Muscle of arm (tissue), 1 donor: ENCODE measurements at regions not wholly inside any gene's neighbourhood (a gene's known extent, or its start where the extent isn't known, plus 50 kb on each side); places are given as distances from the start of the nearest gene placed in this dataset.
"Not testable (repeated sequence)": the region's sequence is repeated elsewhere in the genome, so short reads cannot be mapped to it uniquely, and the experiment has no call there.

Source experiments
- DNase-seq: peaks from one replicate; pipeline ENCODE4 v3.0.0-alpha.2; 2013

DNA sequence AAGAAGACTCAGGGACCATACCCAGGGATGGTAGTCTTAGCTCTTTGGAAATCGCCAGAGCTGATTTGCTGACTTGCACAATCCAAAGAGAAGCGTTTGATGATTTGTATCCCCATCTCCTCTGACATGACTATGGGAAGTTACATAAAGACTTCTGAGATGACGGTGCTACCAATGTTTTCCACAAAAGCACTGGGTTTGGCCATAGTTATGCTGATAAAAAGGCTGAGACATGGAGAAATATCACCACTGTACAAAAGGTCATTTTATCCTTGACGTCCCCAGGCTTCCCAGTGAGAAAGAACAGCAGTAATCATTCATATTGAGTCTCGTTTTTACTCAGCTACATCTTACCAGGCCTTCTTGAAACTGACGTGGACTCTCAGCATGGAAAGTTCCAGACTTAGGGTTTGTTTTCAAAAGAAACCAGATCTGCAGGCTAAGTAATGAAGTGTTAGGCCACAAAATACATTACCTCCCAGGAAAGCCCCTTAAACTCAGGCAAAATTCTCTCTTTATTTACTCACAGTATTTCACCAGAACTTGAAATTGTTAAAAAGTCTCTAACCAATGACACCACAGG lies 370.3 kb upstream of the JARID2 start:
- no peak for DNase-seq

DNA sequence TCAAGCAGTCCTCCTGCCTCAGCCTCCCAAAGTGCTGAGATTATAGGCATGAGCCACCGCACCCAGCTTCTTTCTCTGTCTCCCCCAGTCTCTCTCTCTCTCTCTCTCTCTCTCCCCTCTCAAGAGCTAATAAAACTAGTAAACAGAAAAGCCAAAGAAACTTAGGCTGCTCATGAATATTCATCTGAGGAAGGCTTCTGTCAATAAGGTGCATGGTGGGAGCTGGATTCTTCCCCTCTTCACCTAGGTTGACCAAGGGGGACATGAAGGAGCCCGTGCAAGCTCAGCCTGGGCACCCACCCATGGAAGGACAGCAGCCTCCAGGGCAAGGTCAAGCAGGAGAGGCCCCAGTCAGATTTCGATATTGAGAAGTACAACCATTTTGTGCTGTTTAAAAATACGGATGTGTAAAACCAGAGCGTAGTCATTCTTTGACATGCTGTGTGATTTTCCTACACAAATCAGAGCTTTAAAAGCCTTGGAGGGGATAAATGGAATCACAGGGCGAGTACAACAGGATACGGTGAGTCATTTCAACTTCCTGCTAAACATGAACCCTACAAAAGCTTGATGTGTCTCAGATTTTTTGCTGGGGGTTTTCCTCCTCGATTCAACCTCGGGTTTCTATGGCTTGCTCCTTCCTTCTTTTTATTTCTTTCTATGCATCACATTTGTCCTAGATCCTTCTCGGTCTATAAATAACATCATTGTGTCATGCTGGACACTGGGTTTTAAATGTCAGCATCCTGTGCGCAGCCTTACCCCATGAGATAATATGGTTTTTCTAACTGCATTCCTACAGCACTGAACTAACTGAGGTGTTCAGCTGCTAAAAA lies 368.9 kb upstream of the JARID2 start:
- DNase-seq = no peak

DNA sequence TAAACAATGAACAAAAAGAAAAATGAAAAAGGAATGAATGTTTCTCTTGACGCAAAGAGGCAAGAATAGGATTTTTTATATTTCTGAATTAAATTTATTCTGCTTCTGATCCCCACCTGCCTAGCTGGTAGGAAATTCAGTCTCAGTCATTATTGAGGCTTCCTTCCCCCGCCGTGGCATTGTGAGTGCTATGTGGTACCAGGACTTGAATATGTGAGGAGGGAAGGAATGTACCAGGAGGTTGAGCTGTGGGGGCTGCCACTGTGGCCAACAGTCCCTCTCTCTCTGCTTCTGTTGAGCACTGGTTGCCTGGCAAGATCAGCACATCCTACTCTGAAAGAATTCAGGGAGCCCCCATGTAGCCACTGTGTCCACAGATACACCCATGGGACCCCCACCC lies 368.1 kb upstream of the JARID2 start:
- DNase-seq = no peak

DNA sequence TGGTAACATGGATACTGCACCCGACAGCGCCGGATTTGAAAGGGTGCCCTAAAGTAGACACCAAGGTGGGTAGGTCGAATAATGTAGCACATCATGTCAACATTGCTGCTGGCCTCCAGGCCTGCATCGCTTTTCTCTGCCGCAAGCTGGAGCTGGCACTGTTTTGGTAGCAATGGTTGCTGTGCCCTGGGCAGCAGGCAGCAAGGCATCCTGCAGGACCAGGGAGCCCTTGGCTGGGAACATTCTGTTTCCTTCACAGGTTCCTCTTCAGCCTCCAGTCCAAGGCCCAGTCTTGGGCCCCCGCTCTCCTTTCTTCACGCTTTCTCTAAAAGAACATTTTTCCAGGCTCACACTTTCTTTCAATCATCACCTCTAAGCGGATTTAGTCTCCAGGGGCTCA lies 365.8 kb upstream of the JARID2 start:
- no peak for DNase-seq

DNA sequence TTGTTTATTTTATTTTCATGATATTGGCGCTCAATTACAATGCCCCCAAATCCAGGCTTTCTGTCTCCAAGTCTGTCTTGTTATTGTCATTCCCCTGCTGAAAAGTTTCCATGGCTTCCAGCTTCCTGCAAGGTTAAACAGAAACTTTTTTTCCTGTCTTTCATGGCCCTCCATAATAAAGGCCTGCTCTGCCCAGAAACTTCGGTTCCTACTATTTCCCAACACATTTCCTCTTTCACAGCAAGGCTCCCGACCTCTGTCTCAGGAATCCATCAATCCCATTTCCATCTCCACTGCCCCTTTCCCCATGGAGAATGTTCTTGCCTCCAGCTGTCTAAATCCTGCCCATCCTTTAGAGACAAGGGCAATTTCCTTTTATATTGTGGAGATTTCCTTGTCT lies 365.2 kb upstream of the JARID2 start:
- DNase-seq = no peak

DNA sequence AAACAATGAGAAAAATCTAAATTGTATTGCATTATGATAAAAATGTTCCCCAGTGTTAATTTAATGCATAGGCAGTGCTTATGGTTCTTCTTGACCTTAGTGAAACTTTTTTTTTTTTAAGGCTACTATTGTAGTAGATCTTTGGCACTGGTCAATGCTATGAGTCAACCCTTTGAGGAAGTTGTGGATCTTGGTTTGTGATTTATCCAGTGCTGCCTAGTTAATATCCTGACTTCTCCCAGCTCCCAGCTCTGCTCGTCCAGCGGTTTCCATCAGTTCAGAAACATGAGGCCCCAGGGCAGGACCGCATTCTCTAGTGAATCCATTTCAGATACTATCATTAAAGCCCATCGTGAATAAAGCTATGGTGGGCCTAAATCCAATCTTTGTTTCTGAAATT lies 364.5 kb upstream of the JARID2 start:
- DNase-seq = no peak

DNA sequence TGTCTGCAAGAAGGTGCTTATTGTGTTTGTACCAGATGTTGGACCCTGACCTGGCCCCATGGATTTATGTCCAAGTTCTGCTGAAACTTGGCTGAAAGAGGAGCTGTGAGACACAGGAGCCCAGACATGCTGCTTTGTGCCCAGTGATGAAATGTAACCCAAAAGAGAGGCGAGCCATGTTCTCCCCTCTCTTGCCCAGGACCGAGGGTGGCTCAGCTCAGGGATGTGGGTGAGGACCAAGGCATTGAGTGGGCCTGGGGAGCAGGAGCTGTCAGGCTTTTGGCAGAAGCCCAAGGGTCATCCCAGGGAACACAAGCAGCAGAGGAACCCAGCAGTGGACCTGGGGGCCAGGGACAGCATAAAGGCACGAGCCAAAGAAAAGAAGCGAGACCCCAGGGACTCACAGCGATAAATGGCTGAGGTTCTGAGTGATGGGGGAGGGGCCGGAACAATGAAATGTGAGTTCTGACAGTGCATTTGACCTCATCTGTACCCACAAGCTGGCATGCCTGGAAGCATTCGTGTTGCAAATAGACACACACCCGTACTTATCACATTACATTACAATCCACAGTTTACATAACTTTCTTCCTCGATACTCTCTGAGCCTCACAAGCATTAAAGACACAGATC lies 363.4 kb upstream of the JARID2 start:
- no peak for DNase-seq

DNA sequence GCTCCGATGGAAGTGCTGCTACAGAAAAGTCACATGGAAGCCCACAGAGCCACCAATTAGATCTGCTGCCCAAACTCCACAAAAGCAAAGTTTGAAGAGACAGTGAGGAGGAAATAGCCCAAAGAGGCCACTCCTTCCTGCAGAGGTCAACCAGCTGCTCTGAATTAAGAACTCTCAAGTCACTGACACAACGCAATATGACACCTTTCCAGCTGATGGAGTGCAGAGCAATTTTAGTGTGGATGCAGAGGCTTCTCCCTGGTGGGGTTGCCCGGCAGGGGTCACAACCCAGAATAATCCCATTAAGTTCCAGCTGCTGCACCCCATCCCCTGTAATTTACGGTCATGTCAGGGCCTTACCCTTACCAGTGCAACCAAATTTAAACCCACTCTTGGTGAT lies 361.9 kb upstream of the JARID2 start:
- no peak for DNase-seq

DNA sequence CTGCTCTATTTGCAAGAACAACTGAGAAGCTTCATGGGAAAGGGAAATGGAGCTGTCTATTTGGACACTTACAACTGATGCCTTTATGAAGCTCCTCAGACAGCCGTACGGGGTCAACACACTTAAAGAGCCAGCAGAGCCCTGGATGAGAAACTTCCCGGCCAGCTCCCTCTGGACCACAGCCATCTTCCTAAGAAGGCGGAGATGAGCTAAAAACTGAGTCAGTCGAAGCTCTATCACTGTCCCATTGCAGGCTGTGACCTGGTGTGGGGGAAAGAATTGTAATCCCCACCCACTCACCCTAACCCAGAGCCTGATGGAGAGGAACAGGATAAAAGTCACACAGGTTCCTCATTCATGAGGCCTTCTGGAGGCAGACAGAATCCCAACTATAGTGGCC lies 360.4 kb upstream of the JARID2 start:
- DNase-seq = no peak

DNA sequence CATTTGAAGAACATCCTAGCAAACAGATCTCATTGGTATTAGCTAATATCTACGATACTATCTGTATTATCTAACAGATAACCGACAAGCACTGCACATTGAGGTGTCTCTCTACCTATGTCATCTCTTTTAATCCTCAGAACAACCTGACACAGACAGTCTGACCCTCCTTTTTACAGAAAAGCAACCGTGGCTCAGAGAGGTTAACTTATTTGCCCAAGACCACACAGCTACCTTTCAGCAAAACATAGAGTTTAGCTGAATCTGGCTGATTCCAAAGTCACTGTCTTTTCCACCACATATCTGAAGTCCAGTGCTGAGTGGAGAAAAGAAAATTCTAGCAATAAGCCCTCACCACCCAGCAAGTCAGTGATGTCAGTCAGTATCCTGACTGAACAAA lies 358.7 kb upstream of the JARID2 start:
- no peak for DNase-seq

DNA sequence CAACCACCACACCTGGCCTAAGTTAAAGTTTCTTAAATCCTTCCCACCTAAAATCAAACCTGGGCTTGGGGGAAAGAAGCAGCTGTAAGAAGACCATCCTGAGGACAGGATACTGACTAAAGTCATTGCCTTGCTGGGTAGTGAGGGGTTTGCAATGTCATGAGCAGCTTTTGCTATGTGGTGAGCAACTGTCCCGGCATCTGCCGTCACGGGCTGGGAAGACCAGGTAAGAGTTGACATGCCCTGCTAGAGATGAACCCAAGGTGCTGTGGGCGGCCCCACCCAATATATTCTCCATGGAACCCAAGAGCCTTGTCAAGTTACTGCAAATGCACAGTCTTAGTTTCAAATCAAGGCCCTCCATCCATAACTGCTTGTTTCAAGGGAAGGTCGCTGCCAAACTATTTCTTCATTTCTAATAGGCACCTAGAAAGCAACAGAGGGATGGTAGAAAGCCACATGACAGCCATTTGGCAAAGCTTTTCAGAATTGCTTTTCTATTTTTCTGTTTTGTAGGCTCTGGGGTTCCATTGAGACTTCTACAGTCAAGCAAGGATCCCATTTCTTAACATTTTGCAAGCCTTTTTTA lies 357.8 kb upstream of the JARID2 start:
- no peak for DNase-seq

DNA sequence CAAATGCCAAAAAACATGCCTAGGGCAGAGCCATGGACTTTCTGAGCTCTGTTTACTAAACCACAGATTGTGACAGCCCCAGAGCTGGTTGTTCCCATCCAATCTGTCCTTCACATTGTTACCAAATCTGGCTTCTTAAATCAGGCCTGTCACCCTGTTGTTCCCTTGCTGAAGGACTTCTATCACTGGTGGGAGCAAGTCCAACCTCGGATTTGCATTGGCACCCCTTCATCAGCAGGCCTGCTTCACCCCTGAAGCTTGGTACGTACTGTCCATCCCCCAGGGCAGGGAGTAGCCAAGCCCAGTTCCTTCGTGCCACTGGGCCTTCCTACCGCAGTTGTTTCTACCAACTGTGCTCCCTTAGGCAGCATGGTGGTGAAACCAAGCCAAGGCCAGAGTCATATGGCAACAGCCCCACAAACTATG lies 357.3 kb upstream of the JARID2 start:
- DNase-seq = no peak

DNA sequence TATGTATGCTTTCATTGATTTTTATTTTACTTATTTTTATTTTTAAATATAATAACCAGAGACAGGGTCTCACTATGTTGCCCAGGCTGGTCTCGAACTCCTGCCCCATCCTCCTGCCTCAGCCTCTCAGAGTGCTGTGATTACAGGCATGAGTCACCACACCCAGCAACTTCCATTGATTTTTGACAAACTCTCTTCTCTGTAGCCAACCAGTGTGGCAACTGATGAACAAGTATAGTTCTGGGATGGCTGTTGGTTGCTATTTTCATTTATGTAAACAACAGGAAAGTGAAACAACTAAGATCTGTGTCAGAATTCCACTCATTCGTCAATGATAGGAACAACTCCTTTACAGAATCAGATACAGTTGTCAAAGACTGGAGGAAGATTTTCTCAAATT lies 356.7 kb upstream of the JARID2 start:
- DNase-seq = no peak

DNA sequence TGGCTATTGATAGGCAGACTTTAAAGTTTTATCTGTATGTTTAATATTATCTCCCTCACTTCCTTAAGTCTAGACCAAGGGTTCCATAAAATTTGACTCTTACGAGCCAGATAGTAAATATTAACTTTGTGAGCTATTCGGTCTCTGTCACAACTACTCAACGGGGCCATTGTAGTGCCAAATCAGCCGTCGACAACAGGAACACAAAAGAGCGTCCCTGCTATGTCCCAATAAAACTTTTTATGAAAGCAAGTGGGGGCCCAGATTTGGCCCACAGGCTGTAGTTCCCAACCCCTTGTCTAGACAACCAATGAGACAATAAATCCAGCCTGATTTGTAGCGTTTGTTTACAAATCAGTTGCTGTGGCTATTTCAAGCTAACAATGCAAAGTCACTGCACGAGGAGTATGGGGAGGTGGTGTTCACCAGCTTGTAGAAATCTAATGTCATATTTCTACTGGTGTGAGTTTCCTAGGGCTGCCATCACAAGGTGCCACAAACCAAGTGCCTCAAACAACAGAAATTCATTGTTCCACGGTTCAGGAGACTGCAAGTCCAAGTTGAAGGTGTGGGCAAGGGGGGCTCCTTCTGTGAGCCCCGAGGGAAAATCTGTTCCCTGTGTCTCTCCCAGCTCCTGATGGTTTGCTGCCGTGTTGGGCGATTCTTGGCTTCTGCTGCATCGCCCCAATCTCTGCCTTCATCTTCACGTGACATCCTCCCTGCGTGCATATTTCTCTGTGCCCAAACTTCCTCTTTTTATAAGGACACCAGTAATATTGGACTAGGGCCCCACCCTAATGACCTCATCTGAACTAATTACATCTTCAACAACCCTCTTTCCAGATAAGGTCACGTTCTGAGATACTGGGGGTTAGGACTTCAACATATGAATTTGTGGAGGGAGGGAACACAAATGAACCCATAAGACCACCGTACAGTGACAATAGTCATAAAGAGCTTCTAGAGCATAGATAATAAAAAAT lies 356.0 kb upstream of the JARID2 start:
- no peak for DNase-seq

DNA sequence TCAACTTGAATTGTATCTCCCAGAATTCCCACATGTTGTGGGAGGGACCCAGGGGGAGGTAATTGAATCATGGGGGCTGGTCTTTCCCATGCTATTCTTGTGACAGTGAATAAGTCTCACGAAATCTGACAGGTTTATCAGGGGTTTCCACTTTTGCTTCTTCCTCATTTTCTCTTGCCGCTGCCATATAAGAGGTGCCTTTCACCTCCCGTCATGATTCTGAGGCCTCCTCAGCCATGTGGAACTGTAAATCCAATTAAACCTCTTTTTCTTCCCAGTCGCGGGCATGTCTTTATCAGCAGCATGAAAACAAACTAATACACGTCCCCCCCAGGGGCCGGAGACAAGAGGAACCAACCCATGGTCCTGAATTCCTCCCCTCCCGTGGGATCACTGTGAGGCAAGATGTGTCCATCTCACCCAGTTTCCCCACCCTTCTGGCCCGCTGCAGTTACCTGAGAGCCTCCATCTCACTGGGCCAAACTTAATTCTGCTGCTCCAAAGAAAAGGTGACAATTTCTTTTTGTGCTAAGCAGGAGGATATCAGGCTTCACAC lies 354.0 kb upstream of the JARID2 start:
- DNase-seq = not testable (repeated sequence)

DNA sequence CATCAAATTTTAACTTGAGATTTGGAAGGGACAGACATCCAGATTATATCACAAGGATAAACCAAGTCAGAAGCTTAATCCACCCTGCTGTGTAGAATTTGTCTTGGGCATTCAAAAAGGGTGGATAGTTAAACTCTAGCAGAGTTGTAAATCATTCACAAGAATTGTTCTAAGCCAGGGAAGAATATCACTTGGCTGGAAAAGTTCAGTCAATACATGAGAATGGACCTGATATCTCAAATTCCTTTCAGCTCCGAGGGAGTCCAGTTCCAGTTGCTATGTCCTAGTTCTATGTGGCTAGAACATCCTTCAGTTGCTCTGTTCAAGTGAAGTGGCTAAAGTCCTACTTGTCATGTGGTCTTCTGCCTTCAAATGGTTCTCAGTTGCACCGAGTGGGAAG lies 351.8 kb upstream of the JARID2 start:
- no peak for DNase-seq

DNA sequence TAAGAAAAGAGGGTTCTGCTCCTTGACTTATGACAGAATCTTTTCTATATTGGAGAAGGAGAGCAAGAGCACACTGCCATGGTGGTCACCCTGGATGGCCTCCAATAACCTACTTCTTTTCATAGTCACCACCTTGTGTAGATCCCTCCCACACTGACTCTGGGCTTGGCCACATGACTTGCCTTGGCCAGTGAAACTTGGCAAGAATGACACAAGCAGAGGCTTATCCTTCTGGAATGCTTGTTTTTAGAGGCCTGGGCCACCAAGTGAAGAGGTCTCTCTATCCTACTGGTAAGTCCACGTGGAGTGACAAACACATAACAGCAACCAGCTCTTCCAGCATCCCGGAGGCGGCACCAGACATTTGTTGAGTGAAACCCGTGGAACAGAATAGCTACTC lies 349.4 kb upstream of the JARID2 start:
- no peak for DNase-seq

DNA sequence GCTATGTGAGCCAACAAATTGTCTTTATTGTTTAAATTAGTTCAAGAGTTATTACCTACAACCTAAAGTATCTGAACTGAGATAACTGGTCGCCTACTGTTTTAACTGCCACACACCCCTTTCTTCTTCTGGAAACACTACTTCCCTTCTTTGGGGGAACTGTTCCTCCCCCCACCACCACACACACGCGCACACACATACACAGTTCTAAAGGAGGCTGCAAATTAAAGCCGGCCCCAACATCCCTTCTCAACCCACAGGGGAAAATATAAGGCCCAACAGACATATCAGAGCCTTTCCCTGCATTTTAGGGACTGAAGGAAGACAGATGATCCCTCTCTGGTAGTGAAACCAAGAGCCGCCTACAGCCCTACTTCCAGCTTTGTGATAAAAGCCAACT lies 348.0 kb upstream of the JARID2 start:
- DNase-seq = no peak

DNA sequence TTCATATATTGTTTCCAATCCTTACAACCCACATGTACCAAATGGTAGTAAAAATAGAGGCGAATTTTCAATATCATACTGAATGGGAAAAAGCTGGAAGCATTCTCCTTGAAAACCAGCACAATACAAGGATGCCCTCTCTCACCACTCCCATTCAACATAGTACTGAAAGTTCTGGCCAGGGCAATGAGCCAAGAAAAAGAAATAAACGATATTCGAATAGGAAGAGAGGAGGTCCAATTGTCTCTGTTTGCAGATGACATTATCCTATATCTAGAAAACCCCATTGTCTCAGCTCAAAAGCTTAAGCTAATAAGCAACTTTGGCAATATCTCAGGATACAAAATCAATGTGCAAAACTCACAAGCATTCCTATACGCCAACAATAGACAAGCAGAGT lies 346.4 kb upstream of the JARID2 start:
- not testable (repeated sequence) for DNase-seq

DNA sequence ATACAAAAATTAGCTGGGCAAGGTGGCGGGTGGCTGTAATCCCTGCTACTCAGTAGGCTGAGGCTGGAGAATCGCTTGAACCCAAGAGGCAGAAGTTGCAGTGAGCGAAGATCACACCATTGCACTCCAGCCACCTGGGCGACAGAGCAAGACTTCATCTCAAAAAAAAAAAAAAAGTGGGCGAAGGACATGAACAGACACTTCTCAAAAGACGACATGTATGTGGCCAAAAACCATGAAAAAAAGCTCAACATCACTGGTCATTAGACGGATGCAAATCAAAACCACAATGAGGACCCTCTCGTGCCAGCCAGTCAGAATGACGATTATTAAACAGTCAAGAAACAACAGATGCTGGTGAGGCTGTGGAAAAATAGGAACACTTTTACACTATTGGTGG lies 344.9 kb upstream of the JARID2 start:
- no peak for DNase-seq
